ENCODE measurements at regions not wholly inside any gene's neighbourhood (a gene's known extent, or its start where the extent isn't known, plus 50 kb on each side); places are given as distances from the start of the nearest gene placed in this dataset.

GRCh38 chr3:194860725-194861124 is 175.0 kb downstream of the FAM43A start (continued):
- TF ChIP-seq ZNF462 (CRISPR knock-in tag; IDR thresholded peaks at IDR 0.05): no peak
- no peak for TF ChIP-seq CTCF (conservative IDR thresholded peaks at IDR 0.05; ENCODE audit: low read depth in 2 of 2)
- TF ChIP-seq POLR2AphosphoS5 (IDR thresholded peaks at IDR 0.05; ENCODE audit: low read depth): no peak
- TF ChIP-seq CREB1 (CRISPR knock-in tag; IDR thresholded peaks at IDR 0.05; ENCODE audit: low read depth): no peak
- no peak for TF ChIP-seq NANOG (IDR thresholded peaks at IDR 0.05; ENCODE audit: borderline replicate concordance)

GRCh38 chr3:194861375-194861774 is 175.7 kb downstream of the FAM43A start:
- Mint-ChIP-seq H3K36me3 (ENCODE audit: low read depth) (no peaks in the 10 kb centered on the region), H3K27ac (no peak overlapping the region), H3K4me3 (no peak overlapping the region), H3K27me3 (ENCODE audit: insufficient read depth, low read depth, poor library complexity) (peaks cover 3% of the 10 kb centered on the region), H3K9me3 (no peaks in the 10 kb centered on the region), H3K4me1 (peaks cover 10% of the 10 kb centered on the region)
- H3K9me2 ChIP-seq (ENCODE audit: insufficient read depth): no peaks in the 10 kb centered on the region; the same call in 1 of the 2 replicates
- no peak overlapping the region for H3K4me3 ChIP-seq
- no peaks in the 10 kb centered on the region for H3K36me3 ChIP-seq (ENCODE audit: insufficient read depth)
- H2AFZ ChIP-seq: no peak overlapping the region
- H3K4me1 ChIP-seq (ENCODE audit: insufficient read depth): no peaks in the 10 kb centered on the region
- no peak overlapping the region for H3K4me2 ChIP-seq
- ATAC-seq (no peak), DNase-seq (ENCODE audit: low spot score) (no peak)
- no peaks in the 10 kb centered on the region for H4K20me1 ChIP-seq (replicated peaks; ENCODE audit: insufficient read depth)
- H3F3A ChIP-seq (replicated peaks; ENCODE audit: low read depth): no peaks in the 10 kb centered on the region
- TF ChIP-seq NANOG (IDR thresholded peaks at IDR 0.05; ENCODE audit: borderline replicate concordance) (no peak), ETS1 (IDR thresholded peaks at IDR 0.05) (no peak), EZH2 (IDR thresholded peaks at IDR 0.05; ENCODE audit: low read depth, unreplicated experiment) (no peak), ZNF114 (CRISPR knock-in tag; IDR thresholded peaks at IDR 0.05) (no peak), JUNB (IDR thresholded peaks at IDR 0.05; ENCODE audit: unreplicated experiment) (no peak), POLR2AphosphoS5 (IDR thresholded peaks at IDR 0.05; ENCODE audit: low read depth) (no peak), STAT1 (IDR thresholded peaks at IDR 0.05; ENCODE audit: unreplicated experiment) (no peak)
- H3K27me3 ChIP-seq (ENCODE audit: insufficient read depth): no peaks in the 10 kb centered on the region
- H3K27ac ChIP-seq (ENCODE audit: low read depth): no peak overlapping the region
- H3K79me2 ChIP-seq (replicated peaks; ENCODE audit: insufficient read depth): no peaks in the 10 kb centered on the region

Measured in GM23338 (cell line).